HFF-Myc (cell line): ENCODE measurements at regions not wholly inside any gene's neighbourhood (a gene's known extent, or its start where the extent isn't known, plus 50 kb on each side); places are given as distances from the start of the nearest gene placed in this dataset.

Source experiments
- DNase-seq: peaks from one replicate; pipeline ENCODE4 v3.0.0-alpha.2; 2011; ENCODE audit warnings: low read depth; ENCODE audit errors: extremely low read depth
- H3K4me3 ChIP-seq: replicated peaks from 2 replicates; pipeline ENCODE4 v1.5.1; 2011; ENCODE audit warnings: low read depth, mild to moderate bottlenecking, control low read depth, low read length
- TF ChIP-seq, protein P1 (sequence below): IDR thresholded peaks from 2 replicates; pipeline ENCODE4 v1.5.1; 2012; ENCODE audit warnings: mild to moderate bottlenecking, low read depth, low read length, control low read depth; ENCODE audit errors: missing control alignments

- no peak overlapping the region for H3K4me3 ChIP-seq
- DNase-seq: no peak
- TF ChIP-seq, protein P1, sequence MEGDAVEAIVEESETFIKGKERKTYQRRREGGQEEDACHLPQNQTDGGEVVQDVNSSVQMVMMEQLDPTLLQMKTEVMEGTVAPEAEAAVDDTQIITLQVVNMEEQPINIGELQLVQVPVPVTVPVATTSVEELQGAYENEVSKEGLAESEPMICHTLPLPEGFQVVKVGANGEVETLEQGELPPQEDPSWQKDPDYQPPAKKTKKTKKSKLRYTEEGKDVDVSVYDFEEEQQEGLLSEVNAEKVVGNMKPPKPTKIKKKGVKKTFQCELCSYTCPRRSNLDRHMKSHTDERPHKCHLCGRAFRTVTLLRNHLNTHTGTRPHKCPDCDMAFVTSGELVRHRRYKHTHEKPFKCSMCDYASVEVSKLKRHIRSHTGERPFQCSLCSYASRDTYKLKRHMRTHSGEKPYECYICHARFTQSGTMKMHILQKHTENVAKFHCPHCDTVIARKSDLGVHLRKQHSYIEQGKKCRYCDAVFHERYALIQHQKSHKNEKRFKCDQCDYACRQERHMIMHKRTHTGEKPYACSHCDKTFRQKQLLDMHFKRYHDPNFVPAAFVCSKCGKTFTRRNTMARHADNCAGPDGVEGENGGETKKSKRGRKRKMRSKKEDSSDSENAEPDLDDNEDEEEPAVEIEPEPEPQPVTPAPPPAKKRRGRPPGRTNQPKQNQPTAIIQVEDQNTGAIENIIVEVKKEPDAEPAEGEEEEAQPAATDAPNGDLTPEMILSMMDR: no peak
These were observed 65.9 kb upstream of the KLHL25 start for GRCh38 chr15:85860394-85861161.

DNA sequence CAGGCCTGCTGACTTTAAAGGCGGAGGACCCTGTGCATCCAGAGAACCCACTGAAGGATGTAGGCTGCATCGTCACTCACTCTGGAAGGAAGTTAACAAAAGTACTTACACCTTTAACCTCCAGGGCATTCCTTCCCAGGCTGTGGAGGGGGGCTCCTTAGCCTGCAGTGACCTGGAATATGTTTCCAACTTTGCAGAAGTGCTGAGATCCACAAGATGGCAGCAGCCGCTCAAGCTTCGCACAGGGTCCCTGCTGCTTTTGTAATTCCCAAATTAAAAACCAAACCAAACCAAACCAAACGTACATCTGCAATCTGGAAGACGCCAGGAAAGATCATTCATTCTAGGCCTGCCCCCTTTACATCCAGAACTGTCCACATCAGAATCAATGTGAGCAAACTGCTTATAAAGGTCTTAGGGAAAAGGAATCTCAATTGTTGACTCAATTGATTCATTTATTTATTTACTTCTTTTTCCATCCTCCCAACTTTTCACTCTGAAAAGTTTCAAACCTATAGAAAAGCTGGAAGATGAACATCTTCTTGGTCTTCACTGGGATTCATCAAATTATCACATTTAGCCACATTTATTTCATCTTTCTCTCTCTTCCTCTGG lies 70.5 kb upstream of the KLHL25 start:
- peak; percentile 14 for DNase-seq
- TF ChIP-seq, protein P1: peak; percentile 66
- no peak overlapping the region for H3K4me3 ChIP-seq

GRCh38 chr15:85867250-85867649 lies 72.5 kb upstream of the KLHL25 start:
- no peak overlapping the region for H3K4me3 ChIP-seq
- TF ChIP-seq, protein P1: no peak
- DNase-seq: no peak

GRCh38 chr15:85869124-85869523 lies 74.4 kb upstream of the KLHL25 start:
- DNase-seq: no peak
- TF ChIP-seq, protein P1: no peak
- no peak overlapping the region for H3K4me3 ChIP-seq

- no peak overlapping the region for H3K4me3 ChIP-seq
- TF ChIP-seq, protein P1: no peak
- no peak for DNase-seq
These were observed 75.7 kb upstream of the KLHL25 start for GRCh38 chr15:85870216-85871014.

- no peak overlapping the region for H3K4me3 ChIP-seq
- DNase-seq: no peak
- TF ChIP-seq, protein P1: no peak
These were observed 76.8 kb upstream of the KLHL25 start for GRCh38 chr15:85871545-85871944.
